Neural crest cell (in vitro differentiated cells): ENCODE measurements at regions not wholly inside any gene's neighbourhood (a gene's known extent, or its start where the extent isn't known, plus 50 kb on each side); places are given as distances from the start of the nearest gene placed in this dataset.
"Not testable (repeated sequence)": the region's sequence is repeated elsewhere in the genome, so short reads cannot be mapped to it uniquely, and the experiment has no call there.

Experiments
- DNase-seq: peaks from one replicate; pipeline ENCODE4 v3.0.0; 2021; ENCODE audit warnings: low read depth, mixed read lengths, low spot score
- H3K27ac Mint-ChIP-seq: one replicate; pipeline ENCODE4 v1.8.0; 2021; ENCODE audit warnings: mild to moderate bottlenecking, mixed read lengths; ENCODE audit not compliant: unreplicated experiment
- H3K27me3 Mint-ChIP-seq: 2 replicates; pipeline ENCODE4 v1.8.0; 2021; ENCODE audit warnings: low read depth, mild to moderate bottlenecking, mixed read lengths
- H3K36me3 Mint-ChIP-seq: 2 replicates; pipeline ENCODE4 v1.8.0; 2021; ENCODE audit warnings: low read depth, mild to moderate bottlenecking, mixed read lengths
- H3K4me1 Mint-ChIP-seq: 2 replicates; pipeline ENCODE4 v1.8.0; 2021; ENCODE audit warnings: mixed read lengths
- H3K4me3 Mint-ChIP-seq: one replicate; pipeline ENCODE4 v1.8.0; 2021; ENCODE audit warnings: mild to moderate bottlenecking, mixed read lengths
- H3K9me3 Mint-ChIP-seq: 2 replicates; pipeline ENCODE4 v1.8.0; 2021; ENCODE audit warnings: mixed read lengths
- TF ChIP-seq, protein P1 (sequence below): fragments of 200-600 bp; sonication (generic); conservative IDR thresholded peaks from 2 replicates; pipeline ENCODE4 v1.5.0; 2021; ENCODE audit warnings: antibody characterized with exemption, mild to moderate bottlenecking

- TF ChIP-seq, protein P1, sequence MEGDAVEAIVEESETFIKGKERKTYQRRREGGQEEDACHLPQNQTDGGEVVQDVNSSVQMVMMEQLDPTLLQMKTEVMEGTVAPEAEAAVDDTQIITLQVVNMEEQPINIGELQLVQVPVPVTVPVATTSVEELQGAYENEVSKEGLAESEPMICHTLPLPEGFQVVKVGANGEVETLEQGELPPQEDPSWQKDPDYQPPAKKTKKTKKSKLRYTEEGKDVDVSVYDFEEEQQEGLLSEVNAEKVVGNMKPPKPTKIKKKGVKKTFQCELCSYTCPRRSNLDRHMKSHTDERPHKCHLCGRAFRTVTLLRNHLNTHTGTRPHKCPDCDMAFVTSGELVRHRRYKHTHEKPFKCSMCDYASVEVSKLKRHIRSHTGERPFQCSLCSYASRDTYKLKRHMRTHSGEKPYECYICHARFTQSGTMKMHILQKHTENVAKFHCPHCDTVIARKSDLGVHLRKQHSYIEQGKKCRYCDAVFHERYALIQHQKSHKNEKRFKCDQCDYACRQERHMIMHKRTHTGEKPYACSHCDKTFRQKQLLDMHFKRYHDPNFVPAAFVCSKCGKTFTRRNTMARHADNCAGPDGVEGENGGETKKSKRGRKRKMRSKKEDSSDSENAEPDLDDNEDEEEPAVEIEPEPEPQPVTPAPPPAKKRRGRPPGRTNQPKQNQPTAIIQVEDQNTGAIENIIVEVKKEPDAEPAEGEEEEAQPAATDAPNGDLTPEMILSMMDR: no peak
- Mint-ChIP-seq H3K4me1 (no peaks in the 10 kb centered on the region), H3K36me3 (no peaks in the 10 kb centered on the region), H3K4me3 (no peak overlapping the region), H3K27ac (no peak overlapping the region), H3K9me3 (peaks cover 5% of the 10 kb centered on the region), H3K27me3 (no peaks in the 10 kb centered on the region)
- no peak for DNase-seq
These were observed 130.0 kb upstream of the ARG1 start for GRCh38 chr6:131443014-131443413.

DNA sequence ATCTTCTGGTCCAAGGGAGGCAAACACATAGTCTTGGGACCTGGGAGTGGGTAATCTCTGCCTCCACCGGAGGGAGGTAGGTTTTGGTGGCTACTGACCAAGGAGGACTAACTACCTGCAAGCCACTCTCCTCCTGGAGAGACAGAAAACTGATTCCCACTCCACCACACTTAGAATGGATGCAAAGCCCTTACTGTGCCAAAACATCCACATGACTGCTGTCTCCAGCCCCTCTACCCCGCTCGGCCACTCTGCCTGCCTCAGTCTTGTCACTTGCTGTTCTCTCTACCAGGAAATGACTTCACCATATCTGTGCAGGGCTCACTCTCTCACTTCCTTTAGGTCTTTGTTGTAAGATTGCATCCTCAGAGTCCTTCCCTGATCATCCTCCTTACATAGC is 129.5 kb upstream of the ARG1 start:
- H3K27ac Mint-ChIP-seq: no peak overlapping the region
- H3K36me3 Mint-ChIP-seq: no peaks in the 10 kb centered on the region
- no peaks in the 10 kb centered on the region for H3K27me3 Mint-ChIP-seq
- no peak overlapping the region for H3K4me3 Mint-ChIP-seq
- H3K9me3 Mint-ChIP-seq: peaks cover under 1% of the 10 kb centered on the region
- TF ChIP-seq, protein P1: no peak
- no peak for DNase-seq
- no peaks in the 10 kb centered on the region for H3K4me1 Mint-ChIP-seq

- DNase-seq, H3K9me3 Mint-ChIP-seq, H3K4me3 Mint-ChIP-seq, H3K36me3 Mint-ChIP-seq, H3K27ac Mint-ChIP-seq, H3K4me1 Mint-ChIP-seq, H3K27me3 Mint-ChIP-seq: not testable (repeated sequence)
These were observed 127.7 kb upstream of the ARG1 start for GRCh38 chr6:131445356-131445755.

GRCh38 chr6:131450861-131451260 is 122.2 kb upstream of the ARG1 start:
- Mint-ChIP-seq H3K27me3 (no peaks in the 10 kb centered on the region), H3K4me1 (no peaks in the 10 kb centered on the region), H3K27ac (no peak overlapping the region), H3K9me3 (no peaks in the 10 kb centered on the region), H3K36me3 (no peaks in the 10 kb centered on the region), H3K4me3 (no peak overlapping the region)
- no peak for DNase-seq
- TF ChIP-seq, protein P1: no peak

GRCh38 chr6:131451321-131452144 is 121.5 kb upstream of the ARG1 start:
- Mint-ChIP-seq H3K4me1 (no peaks in the 10 kb centered on the region), H3K27me3 (no peaks in the 10 kb centered on the region), H3K36me3 (no peaks in the 10 kb centered on the region), H3K9me3 (no peaks in the 10 kb centered on the region), H3K4me3 (no peak overlapping the region), H3K27ac (no peak overlapping the region)
- no peak for DNase-seq
- TF ChIP-seq, protein P1: no peak

GRCh38 chr6:131453803-131454202 is 119.2 kb upstream of the ARG1 start:
- no peak overlapping the region for H3K4me3 Mint-ChIP-seq
- H3K4me1 Mint-ChIP-seq: no peaks in the 10 kb centered on the region
- TF ChIP-seq, protein P1: no peak
- no peak for DNase-seq
- H3K36me3 Mint-ChIP-seq: no peaks in the 10 kb centered on the region
- H3K27me3 Mint-ChIP-seq: no peaks in the 10 kb centered on the region
- H3K27ac Mint-ChIP-seq: no peak overlapping the region
- H3K9me3 Mint-ChIP-seq: no peaks in the 10 kb centered on the region
